ENCODE measurements at regions not wholly inside any gene's neighbourhood (a gene's known extent, or its start where the extent isn't known, plus 50 kb on each side); places are given as distances from the start of the nearest gene placed in this dataset.

DNA sequence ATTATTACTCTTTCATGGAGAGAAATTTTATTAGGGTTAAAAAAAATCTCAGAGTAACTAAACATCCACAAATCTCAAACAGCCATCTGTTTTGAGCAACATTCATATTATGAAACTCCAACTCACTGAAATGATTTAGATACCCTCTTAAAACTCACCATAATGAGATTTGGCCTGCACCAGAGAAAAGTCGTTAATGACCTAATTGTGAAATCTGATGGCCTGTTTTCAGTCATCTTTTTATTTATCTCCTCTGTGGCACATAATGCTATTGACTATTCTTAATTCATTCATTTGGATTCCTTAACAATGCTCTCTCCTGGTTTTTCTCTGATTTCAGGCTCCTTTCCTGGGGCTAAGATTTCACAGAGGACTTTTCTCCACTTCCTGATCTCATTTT is 192.7 kb downstream of the RNF144B start:
- Histone ChIP-seq H3K4me3 (ENCODE audit: low read length) (no peak overlapping the region), H3K4me1 (ENCODE audit: control insufficient read depth, insufficient read depth, low read length) (no peaks in the 10 kb centered on the region), H3K9ac (ENCODE audit: extremely low read depth, low read length, poor library complexity, severe bottlenecking) (no peak overlapping the region), H3K9me3 (ENCODE audit: control insufficient read depth, low read length) (no peaks in the 10 kb centered on the region), H3K36me3 (ENCODE audit: control insufficient read depth, insufficient read depth, low read length) (no peaks in the 10 kb centered on the region), H3K27ac (ENCODE audit: low read depth, low read length) (no peak overlapping the region), H3K27me3 (ENCODE audit: control insufficient read depth, insufficient read depth, low read length, poor library complexity, severe bottlenecking) (no peaks in the 10 kb centered on the region)
- no peaks in the 10 kb centered on the region for H3K4me1 Mint-ChIP-seq
- no peaks in the 10 kb centered on the region for H3K9me3 Mint-ChIP-seq
- H3K4me3 Mint-ChIP-seq, result no peak overlapping the region
- no peak overlapping the region for H3K27ac Mint-ChIP-seq
- no peak for DNase-seq
- WGBS, 2 experiments (ENCODE audit: insufficient coverage in 1 of 2, insufficient read length in 1 of 2), result 87 to 90% methylated on average over 1 of the region's 1 CpG
- H3K27me3 Mint-ChIP-seq (ENCODE audit: insufficient read depth), result no peaks in the 10 kb centered on the region
- no peaks in the 10 kb centered on the region for H3K36me3 Mint-ChIP-seq (ENCODE audit: low read depth)
- TF ChIP-seq, protein P1, sequence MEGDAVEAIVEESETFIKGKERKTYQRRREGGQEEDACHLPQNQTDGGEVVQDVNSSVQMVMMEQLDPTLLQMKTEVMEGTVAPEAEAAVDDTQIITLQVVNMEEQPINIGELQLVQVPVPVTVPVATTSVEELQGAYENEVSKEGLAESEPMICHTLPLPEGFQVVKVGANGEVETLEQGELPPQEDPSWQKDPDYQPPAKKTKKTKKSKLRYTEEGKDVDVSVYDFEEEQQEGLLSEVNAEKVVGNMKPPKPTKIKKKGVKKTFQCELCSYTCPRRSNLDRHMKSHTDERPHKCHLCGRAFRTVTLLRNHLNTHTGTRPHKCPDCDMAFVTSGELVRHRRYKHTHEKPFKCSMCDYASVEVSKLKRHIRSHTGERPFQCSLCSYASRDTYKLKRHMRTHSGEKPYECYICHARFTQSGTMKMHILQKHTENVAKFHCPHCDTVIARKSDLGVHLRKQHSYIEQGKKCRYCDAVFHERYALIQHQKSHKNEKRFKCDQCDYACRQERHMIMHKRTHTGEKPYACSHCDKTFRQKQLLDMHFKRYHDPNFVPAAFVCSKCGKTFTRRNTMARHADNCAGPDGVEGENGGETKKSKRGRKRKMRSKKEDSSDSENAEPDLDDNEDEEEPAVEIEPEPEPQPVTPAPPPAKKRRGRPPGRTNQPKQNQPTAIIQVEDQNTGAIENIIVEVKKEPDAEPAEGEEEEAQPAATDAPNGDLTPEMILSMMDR (conservative IDR thresholded peaks at IDR 0.05), result no peak

GRCh38 chr6:18584372-18584771 is 197.2 kb downstream of the RNF144B start:
- TF ChIP-seq, protein P1 (conservative IDR thresholded peaks at IDR 0.05), result no peak
- no peak overlapping the region for H3K4me3 ChIP-seq (ENCODE audit: low read length)
- 94 to 100% methylated on average over 3 to 4 of the region's 4 CpGs for WGBS, 2 experiments (ENCODE audit: insufficient coverage in 1 of 2, insufficient read length in 1 of 2)
- peaks cover 3% of the 10 kb centered on the region for H3K4me1 Mint-ChIP-seq
- H3K9me3 Mint-ChIP-seq, result no peaks in the 10 kb centered on the region
- H3K27ac ChIP-seq (ENCODE audit: low read depth, low read length), result no peak overlapping the region
- H3K4me1 ChIP-seq (ENCODE audit: control insufficient read depth, insufficient read depth, low read length), result no peaks in the 10 kb centered on the region
- no peaks in the 10 kb centered on the region for H3K27me3 Mint-ChIP-seq (ENCODE audit: insufficient read depth)
- H3K4me3 Mint-ChIP-seq, result no peak overlapping the region
- no peaks in the 10 kb centered on the region for H3K27me3 ChIP-seq (ENCODE audit: control insufficient read depth, insufficient read depth, low read length, poor library complexity, severe bottlenecking)
- H3K9me3 ChIP-seq (ENCODE audit: control insufficient read depth, low read length), result no peaks in the 10 kb centered on the region
- no peak overlapping the region for H3K9ac ChIP-seq (ENCODE audit: extremely low read depth, low read length, poor library complexity, severe bottlenecking)
- H3K36me3 Mint-ChIP-seq (ENCODE audit: low read depth), result no peaks in the 10 kb centered on the region
- DNase-seq, result no peak
- H3K27ac Mint-ChIP-seq, result no peak overlapping the region
- no peaks in the 10 kb centered on the region for H3K36me3 ChIP-seq (ENCODE audit: control insufficient read depth, insufficient read depth, low read length)

DNA sequence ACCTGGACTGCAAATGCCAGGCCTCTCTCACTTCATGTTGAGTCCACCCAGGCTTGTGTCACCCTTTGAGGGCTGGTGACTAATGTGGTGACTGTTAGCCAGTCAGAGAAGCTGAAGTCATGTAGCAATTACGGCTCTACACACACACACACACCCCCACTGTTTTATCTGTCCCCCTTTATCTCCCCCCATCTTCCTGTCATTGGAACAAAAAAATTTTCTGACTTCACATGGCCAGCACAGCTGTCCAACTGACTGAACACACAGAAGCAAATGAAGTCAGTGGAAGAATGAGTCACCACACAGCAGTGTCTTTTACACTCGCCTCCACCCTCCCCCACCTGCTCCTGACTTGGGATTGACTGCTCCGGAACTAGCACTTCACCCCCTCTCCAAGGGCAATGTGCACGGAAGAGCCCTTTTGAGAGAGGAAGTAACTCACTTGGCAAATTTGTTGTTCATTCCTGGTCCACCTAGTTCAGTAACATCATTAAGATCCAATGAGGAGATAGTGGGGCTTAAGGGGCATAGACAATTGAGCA is 198.0 kb downstream of the RNF144B start:
- Mint-ChIP-seq H3K27me3 (ENCODE audit: insufficient read depth) (no peaks in the 10 kb centered on the region), H3K36me3 (ENCODE audit: low read depth) (no peaks in the 10 kb centered on the region), H3K4me1 (peaks cover 3% of the 10 kb centered on the region), H3K4me3 (no peak overlapping the region), H3K27ac (peak overlapping the region; percentile 0), H3K9me3 (no peaks in the 10 kb centered on the region)
- no peaks in the 10 kb centered on the region for H3K36me3 ChIP-seq (ENCODE audit: control insufficient read depth, insufficient read depth, low read length)
- H3K9ac ChIP-seq (ENCODE audit: extremely low read depth, low read length, poor library complexity, severe bottlenecking), result no peak overlapping the region
- DNase-seq, result no peak
- H3K4me1 ChIP-seq (ENCODE audit: control insufficient read depth, insufficient read depth, low read length), result no peaks in the 10 kb centered on the region
- H3K4me3 ChIP-seq (ENCODE audit: low read length), result no peak overlapping the region
- 74 to 78% methylated on average over 3 to 4 of the region's 4 CpGs for WGBS, 2 experiments (ENCODE audit: insufficient coverage in 1 of 2, insufficient read length in 1 of 2)
- no peaks in the 10 kb centered on the region for H3K27me3 ChIP-seq (ENCODE audit: control insufficient read depth, insufficient read depth, low read length, poor library complexity, severe bottlenecking)
- H3K27ac ChIP-seq (ENCODE audit: low read depth, low read length), result no peak overlapping the region
- TF ChIP-seq, protein P1 (conservative IDR thresholded peaks at IDR 0.05), result no peak
- no peaks in the 10 kb centered on the region for H3K9me3 ChIP-seq (ENCODE audit: control insufficient read depth, low read length)

All from endodermal cell (in vitro differentiated cells).